ENCODE measurements at regions not wholly inside any gene's neighbourhood (a gene's known extent, or its start where the extent isn't known, plus 50 kb on each side); places are given as distances from the start of the nearest gene placed in this dataset. TPM values are rescaled to one million over a fixed set of nuclear protein-coding genes. Genes with fewer than 3 reads are reported as not detected.

DNA sequence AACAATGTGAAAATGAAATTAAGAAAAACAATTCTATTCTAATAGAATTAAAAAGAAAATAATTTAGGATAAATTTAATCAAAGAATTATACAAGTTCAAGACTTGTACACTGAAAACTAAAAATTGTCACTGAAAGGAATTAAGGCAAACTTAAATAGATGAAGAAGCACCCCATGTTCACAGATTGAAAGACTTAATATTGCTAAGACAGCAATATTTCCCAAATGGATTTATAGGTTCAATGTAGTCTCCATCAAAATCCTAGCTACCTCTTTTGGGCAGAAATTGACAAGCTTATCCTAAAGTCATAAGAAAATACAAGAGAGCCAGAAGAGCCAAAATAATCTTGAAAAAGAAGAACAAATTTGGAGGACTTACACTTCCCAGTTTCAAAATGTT is 53.5 kb upstream of the UBE3A start:
- Histone ChIP-seq H3K36me3 (replicated peaks in 1 of 2; ENCODE audit: insufficient read depth in 1 of 2, low read depth in 2 of 2) (no peaks in the 10 kb centered on the region), H3K9me3 (peaks cover 0 to 5% (median 0%) of the 10 kb centered on the region in 3 donors), H3K27me3 (no peaks in the 10 kb centered on the region), H3K4me1 (no peaks in the 10 kb centered on the region), H3K4me3 (no peak overlapping the region), H3K27ac (no peak overlapping the region)
- ATAC-seq (no peak), DNase-seq (no peak)
- TF ChIP-seq POLR2A (IDR thresholded peaks at IDR 0.05) = no peak
- TF ChIP-seq, protein P1, sequence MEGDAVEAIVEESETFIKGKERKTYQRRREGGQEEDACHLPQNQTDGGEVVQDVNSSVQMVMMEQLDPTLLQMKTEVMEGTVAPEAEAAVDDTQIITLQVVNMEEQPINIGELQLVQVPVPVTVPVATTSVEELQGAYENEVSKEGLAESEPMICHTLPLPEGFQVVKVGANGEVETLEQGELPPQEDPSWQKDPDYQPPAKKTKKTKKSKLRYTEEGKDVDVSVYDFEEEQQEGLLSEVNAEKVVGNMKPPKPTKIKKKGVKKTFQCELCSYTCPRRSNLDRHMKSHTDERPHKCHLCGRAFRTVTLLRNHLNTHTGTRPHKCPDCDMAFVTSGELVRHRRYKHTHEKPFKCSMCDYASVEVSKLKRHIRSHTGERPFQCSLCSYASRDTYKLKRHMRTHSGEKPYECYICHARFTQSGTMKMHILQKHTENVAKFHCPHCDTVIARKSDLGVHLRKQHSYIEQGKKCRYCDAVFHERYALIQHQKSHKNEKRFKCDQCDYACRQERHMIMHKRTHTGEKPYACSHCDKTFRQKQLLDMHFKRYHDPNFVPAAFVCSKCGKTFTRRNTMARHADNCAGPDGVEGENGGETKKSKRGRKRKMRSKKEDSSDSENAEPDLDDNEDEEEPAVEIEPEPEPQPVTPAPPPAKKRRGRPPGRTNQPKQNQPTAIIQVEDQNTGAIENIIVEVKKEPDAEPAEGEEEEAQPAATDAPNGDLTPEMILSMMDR (IDR thresholded peaks at IDR 0.05) = no peak
- intact Hi-C loops (cut with DNase I) = no loop called here

Small RNA genes in the stretch of these regions (small RNA-seq; reads per million reads assigned to genes)
- not detected for gene AC023449.1

Measured in body of pancreas (tissue), 4 donors.